SK-N-SH (cell line): ENCODE measurements at regions not wholly inside any gene's neighbourhood (a gene's known extent, or its start where the extent isn't known, plus 50 kb on each side); places are given as distances from the start of the nearest gene placed in this dataset.

Experiments
- CTCF ChIA-PET: fragments of 300-600, 350-600 bp; formaldehyde crosslinking; extraction: SDS; loops from one replicate; lab custom pipeline; 2021; lab: Yijun Ruan, JAX
- POLR2A ChIA-PET: fragments of 350-600 bp; sonication (Branson Sonifier 250); formaldehyde crosslinking; extraction: SDS; loops from one replicate; lab custom pipeline; 2020; ENCODE audit warnings: antibody characterized with exemption, inconsistent platforms; lab: Yijun Ruan, JAX
- DNase-seq: peaks from one replicate; pipeline ENCODE4 v3.0.0; 2012
- H2AFZ ChIP-seq: fragments of 200-600 bp; sonication (generic); 2 replicates; pipeline ENCODE4 v1.8.1; 2016; ENCODE audit warnings: antibody characterized with exemption, mild to moderate bottlenecking, low read depth
- H3F3A ChIP-seq: fragments of 200-600 bp; sonication (generic); replicated peaks from 2 replicates; pipeline ENCODE3; 2016; ENCODE audit warnings: antibody characterized with exemption, mild to moderate bottlenecking; ENCODE audit not compliant: insufficient read depth
- H3K27ac ChIP-seq, 2 experiments: fragments of 200-500 bp in 1 of 2; fragments of 200-600 bp in 1 of 2; sonication (Bioruptor generic) in 1 of 2; sonication (generic), shearing (Covaris generic) in 1 of 2; 2 replicates each; pipeline versions ENCODE4 v1.5.1 to v1.6.1; 2014 to 2016; ENCODE audit warnings: low read depth in 2 of 2, inconsistent platforms in 1 of 2, low read length in 1 of 2, mild to moderate bottlenecking in 1 of 2, mixed read lengths in 1 of 2
- H3K27me3 ChIP-seq: fragments of 200-600 bp; sonication (generic), shearing (Covaris generic); 2 replicates; pipeline ENCODE4 v1.6.1; 2016; ENCODE audit warnings: mixed run types; ENCODE audit not compliant: insufficient read depth
- H3K36me3 ChIP-seq, 2 experiments: fragments of 200-500 bp in 1 of 2; fragments of 200-600 bp in 1 of 2; sonication (Bioruptor generic) in 1 of 2; sonication (generic) in 1 of 2; replicated peaks in 1 of 2; 2 replicates each; pipeline versions ENCODE3 to v1.5.1; 2014 to 2016; ENCODE audit warnings: low read length in 1 of 2, mild to moderate bottlenecking in 1 of 2; ENCODE audit not compliant: insufficient read depth in 2 of 2, control insufficient read depth in 1 of 2
- H3K4me1 ChIP-seq, 2 experiments: fragments of 200-500 bp in 1 of 2; fragments of 200-600 bp in 1 of 2; sonication (Bioruptor generic) in 1 of 2; sonication (generic), shearing (Covaris generic) in 1 of 2; 2 replicates each; pipeline versions ENCODE4 v1.5.1 to v1.6.1; 2014 to 2016; ENCODE audit warnings: low read depth in 1 of 2, low read length in 1 of 2, mixed run types in 1 of 2; ENCODE audit not compliant: insufficient read depth in 2 of 2, control insufficient read depth in 1 of 2
- H3K4me2 ChIP-seq: fragments of 200-600 bp; sonication (generic), shearing (Covaris generic); 2 replicates; pipeline ENCODE4 v1.6.1; 2017; ENCODE audit warnings: mixed run types
- H3K4me3 ChIP-seq, 2 experiments: fragments of 200-500 bp in 1 of 2; fragments of 200-600 bp in 1 of 2; sonication (Bioruptor generic) in 1 of 2; sonication (generic), shearing (Covaris generic) in 1 of 2; 2 replicates each; pipeline versions ENCODE4 v1.5.1 to v1.8.1; 2014 to 2016; ENCODE audit warnings: low read depth in 2 of 2, inconsistent platforms in 1 of 2, low read length in 1 of 2, mild to moderate bottlenecking in 1 of 2, mixed read lengths in 1 of 2, moderate library complexity in 1 of 2
- H3K79me2 ChIP-seq: fragments of 200-600 bp; sonication (generic); 2 replicates; pipeline ENCODE4 v1.8.1; 2017; ENCODE audit warnings: mild to moderate bottlenecking; ENCODE audit not compliant: insufficient read depth
- H3K9ac ChIP-seq: fragments of 200-600 bp; sonication (generic); 2 replicates; pipeline ENCODE4 v1.6.1; 2017; ENCODE audit warnings: mixed run types
- H3K9me2 ChIP-seq: fragments of 200-600 bp; sonication (generic); 2 replicates; pipeline ENCODE4 v1.6.1; 2017; ENCODE audit warnings: mixed run types
- H3K9me3 ChIP-seq: fragments of 200-600 bp; sonication (generic); 2 replicates; pipeline ENCODE4 v1.6.1; 2017; ENCODE audit warnings: mixed run types, mild to moderate bottlenecking, moderate library complexity
- H4K20me1 ChIP-seq: fragments of 200-600 bp; sonication (generic); 2 replicates; pipeline ENCODE4 v1.6.1; 2017; ENCODE audit warnings: mild to moderate bottlenecking, mixed run types; ENCODE audit not compliant: insufficient read depth
- CHD2 ChIP-seq: fragments of 150-350 bp; IDR thresholded peaks from 2 replicates; pipeline ENCODE4 v1.6.1; 2018; ENCODE audit warnings: low read length; ENCODE audit not compliant: partially characterized antibody
- EZH2phosphoT487 ChIP-seq: fragments of 200-600 bp; sonication (generic); IDR thresholded peaks from 2 replicates; pipeline ENCODE4 v1.6.1; 2017; ENCODE audit warnings: low read depth, mixed run types, mild to moderate bottlenecking, antibody characterized with exemption, moderate library complexity, borderline replicate concordance
- GABPA ChIP-seq: IDR thresholded peaks from 2 replicates; pipeline ENCODE4 v1.4.0; 2012; ENCODE audit warnings: low read depth, mild to moderate bottlenecking
- JUND ChIP-seq: IDR thresholded peaks from 2 replicates; pipeline ENCODE4 v1.4.0; 2012
- MAX ChIP-seq: IDR thresholded peaks from 2 replicates; pipeline ENCODE4 v1.4.0; 2012; ENCODE audit warnings: low read depth
- MEF2A ChIP-seq: IDR thresholded peaks from 2 replicates; pipeline ENCODE4 v1.4.0; 2012; ENCODE audit warnings: low read depth, borderline replicate concordance
- MXI1 ChIP-seq: IDR thresholded peaks from 2 replicates; pipeline ENCODE4 v1.6.1; 2012; ENCODE audit warnings: mild to moderate bottlenecking, low read depth, low read length, improper control_type of control experiment
- NRF1 ChIP-seq: IDR thresholded peaks from 2 replicates; pipeline ENCODE4 v1.6.1; 2012; ENCODE audit warnings: low read depth, mild to moderate bottlenecking, low read length
- PBX3 ChIP-seq: IDR thresholded peaks from 2 replicates; pipeline ENCODE4; 2012
- POLR2AphosphoS5 ChIP-seq: IDR thresholded peaks from 2 replicates; pipeline ENCODE4 v1.6.1; 2012; ENCODE audit warnings: low read depth, low read length
- RCOR1 ChIP-seq: fragments of 150-350 bp; IDR thresholded peaks from 2 replicates; pipeline ENCODE4 v1.6.1; 2017; ENCODE audit warnings: antibody characterized with exemption, low read length
- TEAD4 ChIP-seq: IDR thresholded peaks from 2 replicates; pipeline ENCODE4 v1.4.0; 2012; ENCODE audit warnings: mild to moderate bottlenecking, borderline replicate concordance; ENCODE audit not compliant: insufficient read depth
- USF1 ChIP-seq: IDR thresholded peaks from 2 replicates; pipeline ENCODE4 v1.4.0; 2012; ENCODE audit warnings: low read depth, borderline replicate concordance
- USF2 ChIP-seq: fragments of 150-350 bp; IDR thresholded peaks from 2 replicates; pipeline ENCODE4 v1.6.1; 2017; ENCODE audit warnings: antibody characterized with exemption, low read length, low read depth, borderline replicate concordance
- WGBS: methylation state at CpG from one replicate; pipeline ENCODE4 v1.1.6; 2017; ENCODE audit warnings: low lambda C conversion rate; 5-methylcytosine and 5-hydroxymethylcytosine counted together

GRCh38 chr3:30102356-30102755 lies 504.0 kb upstream of the TGFBR2 start:
- H3K9me2 ChIP-seq = no peaks in the 10 kb centered on the region; the same call in 1 of the 2 replicates
- H3K4me1 ChIP-seq = peaks cover 0 to 13% of the 10 kb centered on the region in 2 experiments; a peak in 1 of 4 replicates
- CTCF ChIA-PET = no interaction called here
- no peak overlapping the region for H3K4me3 ChIP-seq
- no peak overlapping the region for H3K4me2 ChIP-seq
- H3F3A ChIP-seq = peaks cover 15% of the 10 kb centered on the region
- POLR2A ChIA-PET = no interaction called here
- no peaks in the 10 kb centered on the region for H3K27me3 ChIP-seq
- H3K27ac ChIP-seq = no peak overlapping the region
- no peaks in the 10 kb centered on the region for H3K36me3 ChIP-seq
- no peaks in the 10 kb centered on the region; the same call in 1 of the 2 replicates for H3K9me3 ChIP-seq
- H4K20me1 ChIP-seq = no peaks in the 10 kb centered on the region
- H3K9ac ChIP-seq = no peak overlapping the region
- TF ChIP-seq USF1 (no peak), MEF2A (no peak), TEAD4 (no peak), MXI1 (no peak), JUND (no peak), NRF1 (no peak), MAX (no peak), GABPA (no peak), POLR2AphosphoS5 (no peak), USF2 (no peak)
- no peaks in the 10 kb centered on the region for H3K79me2 ChIP-seq
- H2AFZ ChIP-seq = no peak overlapping the region
- no peak for DNase-seq

- Histone ChIP-seq H3K4me3 (no peak overlapping the region), H3K9me2 (no peaks in the 10 kb centered on the region; the same call in 1 of the 2 replicates), H3K9ac (no peak overlapping the region), H3K9me3 (no peaks in the 10 kb centered on the region; the same call in 1 of the 2 replicates), H3K4me2 (no peak overlapping the region), H3K79me2 (no peaks in the 10 kb centered on the region), H4K20me1 (no peaks in the 10 kb centered on the region), H2AFZ (no peak overlapping the region), H3K27me3 (no peaks in the 10 kb centered on the region), H3K4me1 (peaks cover 0 to 11% of the 10 kb centered on the region in 2 experiments; a peak in 1 of 4 replicates), H3K36me3 (no peaks in the 10 kb centered on the region), H3F3A (peaks cover 11% of the 10 kb centered on the region), H3K27ac (no peak overlapping the region)
- ChIA-PET CTCF (no interaction called here), POLR2A (no interaction called here)
- TF ChIP-seq POLR2AphosphoS5 (no peak), EZH2phosphoT487 (no peak), RCOR1 (no peak), CHD2 (no peak), PBX3 (no peak), JUND (no peak), MXI1 (no peak), USF2 (no peak), NRF1 (no peak)
- no peak for DNase-seq
- 82% methylated on average over 2 of the region's 2 CpGs for WGBS
These were observed 503.2 kb upstream of the TGFBR2 start for GRCh38 chr3:30103186-30103585.
